WI38 (cell line): ENCODE measurements at regions not wholly inside any gene's neighbourhood (a gene's known extent, or its start where the extent isn't known, plus 50 kb on each side); places are given as distances from the start of the nearest gene placed in this dataset.

Experiments
- H3K4me3 ChIP-seq: 2 replicates; pipeline ENCODE4 v1.5.1; 2011; ENCODE audit warnings: low read depth, mild to moderate bottlenecking, control low read depth, low read length
- TF ChIP-seq, protein P1 (sequence below): IDR thresholded peaks from 2 replicates; pipeline ENCODE4 v1.5.1; 2012; ENCODE audit warnings: low read depth, mild to moderate bottlenecking, control low read depth, low read length

DNA sequence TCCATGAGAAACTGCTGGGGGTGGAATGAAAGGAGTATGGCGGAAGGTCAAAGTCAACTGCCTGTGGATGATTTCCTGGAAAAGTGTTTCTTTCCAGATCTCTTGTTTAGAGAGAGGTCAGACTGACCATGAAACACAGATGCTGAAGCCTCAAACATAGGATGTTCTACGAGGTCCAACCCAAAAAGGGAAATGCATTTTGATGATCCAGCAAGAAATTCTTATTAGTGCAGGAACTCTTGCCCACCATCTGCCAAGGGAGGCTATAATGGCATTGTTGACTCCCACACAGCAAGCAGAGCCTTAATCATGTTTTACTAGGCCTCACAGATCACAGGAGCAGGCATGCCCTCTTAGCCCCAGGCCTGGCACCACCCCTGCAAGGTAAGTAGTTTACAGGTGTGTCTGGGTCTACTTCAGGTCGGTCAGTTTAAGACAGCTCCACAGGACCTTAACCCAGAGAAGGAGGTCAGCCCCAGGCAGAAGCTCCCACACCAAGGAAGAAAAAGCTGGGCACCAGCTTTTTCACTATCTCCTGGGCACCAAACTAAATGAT, 67.6 kb upstream of the CNKSR3 start:
- H3K4me3 ChIP-seq = no peak overlapping the region
- TF ChIP-seq, protein P1, sequence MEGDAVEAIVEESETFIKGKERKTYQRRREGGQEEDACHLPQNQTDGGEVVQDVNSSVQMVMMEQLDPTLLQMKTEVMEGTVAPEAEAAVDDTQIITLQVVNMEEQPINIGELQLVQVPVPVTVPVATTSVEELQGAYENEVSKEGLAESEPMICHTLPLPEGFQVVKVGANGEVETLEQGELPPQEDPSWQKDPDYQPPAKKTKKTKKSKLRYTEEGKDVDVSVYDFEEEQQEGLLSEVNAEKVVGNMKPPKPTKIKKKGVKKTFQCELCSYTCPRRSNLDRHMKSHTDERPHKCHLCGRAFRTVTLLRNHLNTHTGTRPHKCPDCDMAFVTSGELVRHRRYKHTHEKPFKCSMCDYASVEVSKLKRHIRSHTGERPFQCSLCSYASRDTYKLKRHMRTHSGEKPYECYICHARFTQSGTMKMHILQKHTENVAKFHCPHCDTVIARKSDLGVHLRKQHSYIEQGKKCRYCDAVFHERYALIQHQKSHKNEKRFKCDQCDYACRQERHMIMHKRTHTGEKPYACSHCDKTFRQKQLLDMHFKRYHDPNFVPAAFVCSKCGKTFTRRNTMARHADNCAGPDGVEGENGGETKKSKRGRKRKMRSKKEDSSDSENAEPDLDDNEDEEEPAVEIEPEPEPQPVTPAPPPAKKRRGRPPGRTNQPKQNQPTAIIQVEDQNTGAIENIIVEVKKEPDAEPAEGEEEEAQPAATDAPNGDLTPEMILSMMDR = no peak

- no peak overlapping the region for H3K4me3 ChIP-seq
- TF ChIP-seq, protein P1 = no peak
Observed at GRCh38 chr6:154579046-154579445, 68.6 kb upstream of the CNKSR3 start.

GRCh38 chr6:154579485-154579884, 69.0 kb upstream of the CNKSR3 start:
- TF ChIP-seq, protein P1 = no peak
- no peak overlapping the region for H3K4me3 ChIP-seq

DNA sequence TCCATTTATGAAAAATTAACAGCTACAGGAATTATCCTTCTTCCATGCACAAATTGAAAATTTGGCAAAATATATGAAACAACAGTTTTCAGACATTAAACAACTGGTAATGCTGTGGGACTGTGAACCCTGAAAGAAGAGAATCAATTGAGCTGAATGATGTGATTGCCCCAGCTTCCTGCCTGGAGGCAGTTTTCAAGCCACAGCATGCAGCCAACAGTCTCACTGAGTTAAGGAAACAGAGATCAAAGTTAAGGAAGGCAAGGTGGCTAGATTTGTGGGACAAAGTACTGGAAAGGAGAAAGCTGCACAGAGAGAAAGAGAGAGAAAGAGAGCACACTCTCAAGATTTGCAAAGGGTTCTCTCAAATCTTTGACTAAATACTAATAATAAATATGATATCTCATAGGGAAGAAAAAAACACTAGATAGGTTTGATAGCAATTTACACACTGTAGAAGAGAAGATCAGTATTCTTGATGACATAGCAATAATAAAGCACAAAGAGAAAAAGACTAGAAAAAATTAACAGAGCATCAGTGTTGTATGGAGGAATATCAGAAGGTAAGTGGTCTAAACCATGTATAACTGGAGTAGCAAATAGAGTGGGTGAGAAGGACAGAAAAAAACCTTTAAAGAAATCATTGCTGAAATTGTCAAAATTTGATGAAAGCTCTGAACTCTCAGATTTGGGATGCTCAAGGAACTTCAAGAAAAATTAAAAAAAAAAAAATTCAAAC, 70.1 kb upstream of the CNKSR3 start:
- TF ChIP-seq, protein P1 = no peak

DNA sequence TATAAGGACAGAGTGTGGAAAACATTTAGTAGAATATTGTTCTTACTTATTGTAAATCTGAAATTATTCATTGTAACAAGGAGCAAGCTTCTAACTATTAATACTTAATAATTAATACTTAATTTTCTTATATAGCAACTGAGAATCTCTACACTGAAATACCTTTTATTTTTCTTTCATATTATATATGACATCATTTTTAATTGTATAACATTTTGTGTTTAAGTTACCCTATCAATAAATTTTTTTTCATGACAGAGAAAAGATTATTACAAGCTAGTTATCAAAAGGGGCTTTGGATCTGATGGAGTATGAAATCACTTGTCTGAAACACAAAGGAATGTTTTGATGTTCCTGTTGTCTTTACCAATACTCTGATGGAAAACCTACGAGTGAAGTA, 72.2 kb upstream of the CNKSR3 start:
- no peak overlapping the region for H3K4me3 ChIP-seq
- TF ChIP-seq, protein P1 = no peak

More for the DNA sequence above, 70.1 kb upstream of the CNKSR3 start:
- no peak overlapping the region for H3K4me3 ChIP-seq

DNA sequence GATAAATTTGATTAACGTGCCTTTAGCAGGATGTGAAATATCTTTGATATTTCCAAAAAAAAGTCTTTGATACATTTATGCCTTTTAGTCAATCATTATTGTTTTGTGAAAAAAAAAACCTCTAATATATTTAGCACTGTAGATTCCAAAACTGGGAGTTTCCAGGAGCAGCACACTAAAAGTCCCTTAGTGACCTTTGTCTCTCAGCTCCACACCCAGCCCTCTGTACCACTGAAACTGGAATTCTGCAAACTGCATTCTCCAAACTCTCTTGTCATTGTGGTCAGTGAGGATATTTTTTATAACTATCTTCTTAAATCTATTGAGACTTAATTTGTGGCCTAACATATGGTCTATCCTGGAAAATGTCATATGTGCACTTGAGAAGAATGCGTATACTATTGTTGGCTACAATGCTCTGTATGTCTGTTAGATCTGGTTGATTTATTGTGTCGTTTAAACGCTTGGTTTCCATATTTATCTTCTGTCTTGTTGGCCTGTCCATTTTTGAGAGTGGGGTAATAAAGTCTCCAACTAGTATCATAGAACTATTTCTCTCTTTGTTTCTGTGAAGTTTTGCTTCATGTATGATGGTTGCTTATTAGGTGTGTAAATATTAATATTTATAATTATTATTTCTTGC, 73.2 kb upstream of the CNKSR3 start:
- TF ChIP-seq, protein P1 = no peak
- H3K4me3 ChIP-seq = no peak overlapping the region

GRCh38 chr6:154590756-154591155, 80.3 kb upstream of the CNKSR3 start:
- TF ChIP-seq, protein P1 = no peak
- no peak overlapping the region for H3K4me3 ChIP-seq
